ENCODE measurements at regions not wholly inside any gene's neighbourhood (a gene's known extent, or its start where the extent isn't known, plus 50 kb on each side); places are given as distances from the start of the nearest gene placed in this dataset.

GRCh38 chr14:87045956-87046355 is 947.0 kb downstream of the GALC start:
- Histone ChIP-seq H3K27me3 (no peaks in the 10 kb centered on the region), H3K4me1 (no peaks in the 10 kb centered on the region), H3K27ac (no peak overlapping the region), H3K9me3 (no peaks in the 10 kb centered on the region), H3K4me3 (no peak overlapping the region), H3K36me3 (no peaks in the 10 kb centered on the region), H3K9ac (ENCODE audit: low read depth in 2 of 2, low read length in 2 of 2) (no peak overlapping the region)
- no peak for DNase-seq
- TF ChIP-seq CTCF (IDR thresholded peaks at IDR 0.05): no peak
- intact Hi-C loops (cut with DNase I): no loop called here

- Histone ChIP-seq H3K9me3 (no peaks in the 10 kb centered on the region), H3K4me1 (no peaks in the 10 kb centered on the region), H3K36me3 (no peaks in the 10 kb centered on the region), H3K9ac (ENCODE audit: low read depth in 2 of 2, low read length in 2 of 2) (no peak overlapping the region), H3K27me3 (no peaks in the 10 kb centered on the region), H3K27ac (no peak overlapping the region), H3K4me3 (no peak overlapping the region)
- intact Hi-C loops (cut with DNase I): no loop called here
- no peak for DNase-seq
- no peak for TF ChIP-seq CTCF (IDR thresholded peaks at IDR 0.05)
These were observed 947.7 kb downstream of the GALC start for GRCh38 chr14:87045246-87045645.

GRCh38 chr14:87044807-87045206 is 948.2 kb downstream of the GALC start:
- no peak overlapping the region for H3K27ac ChIP-seq
- H3K9ac ChIP-seq (ENCODE audit: low read depth in 2 of 2, low read length in 2 of 2): no peak overlapping the region
- intact Hi-C loops (cut with DNase I): no loop called here
- H3K36me3 ChIP-seq: no peaks in the 10 kb centered on the region
- no peak overlapping the region for H3K4me3 ChIP-seq
- H3K4me1 ChIP-seq: no peaks in the 10 kb centered on the region
- H3K27me3 ChIP-seq: no peaks in the 10 kb centered on the region
- DNase-seq: no peak
- no peaks in the 10 kb centered on the region for H3K9me3 ChIP-seq
- TF ChIP-seq CTCF (IDR thresholded peaks at IDR 0.05): no peak

GRCh38 chr14:87043667-87044200 is 949.2 kb downstream of the GALC start:
- H3K9me3 ChIP-seq: no peaks in the 10 kb centered on the region
- no peaks in the 10 kb centered on the region for H3K27me3 ChIP-seq
- H3K27ac ChIP-seq: no peak overlapping the region
- TF ChIP-seq CTCF (IDR thresholded peaks at IDR 0.05): no peak
- H3K4me3 ChIP-seq: no peak overlapping the region
- H3K4me1 ChIP-seq: no peaks in the 10 kb centered on the region
- intact Hi-C loops (cut with DNase I): no loop called here
- H3K36me3 ChIP-seq: no peaks in the 10 kb centered on the region
- H3K9ac ChIP-seq (ENCODE audit: low read depth in 2 of 2, low read length in 2 of 2): no peak overlapping the region
- DNase-seq: no peak

GRCh38 chr14:87042354-87042753 is 950.6 kb downstream of the GALC start:
- no peaks in the 10 kb centered on the region for H3K9me3 ChIP-seq
- H3K4me3 ChIP-seq: no peak overlapping the region
- no peaks in the 10 kb centered on the region for H3K36me3 ChIP-seq
- H3K4me1 ChIP-seq: no peaks in the 10 kb centered on the region
- intact Hi-C loops (cut with DNase I): no loop called here
- H3K27ac ChIP-seq: no peak overlapping the region
- no peak for TF ChIP-seq CTCF (IDR thresholded peaks at IDR 0.05)
- DNase-seq: no peak
- H3K27me3 ChIP-seq: no peaks in the 10 kb centered on the region
- no peak overlapping the region for H3K9ac ChIP-seq (ENCODE audit: low read depth in 2 of 2, low read length in 2 of 2)

Data from colonic mucosa (tissue), 4 donors.